ENCODE measurements at regions not wholly inside any gene's neighbourhood (a gene's known extent, or its start where the extent isn't known, plus 50 kb on each side); places are given as distances from the start of the nearest gene placed in this dataset.

DNA sequence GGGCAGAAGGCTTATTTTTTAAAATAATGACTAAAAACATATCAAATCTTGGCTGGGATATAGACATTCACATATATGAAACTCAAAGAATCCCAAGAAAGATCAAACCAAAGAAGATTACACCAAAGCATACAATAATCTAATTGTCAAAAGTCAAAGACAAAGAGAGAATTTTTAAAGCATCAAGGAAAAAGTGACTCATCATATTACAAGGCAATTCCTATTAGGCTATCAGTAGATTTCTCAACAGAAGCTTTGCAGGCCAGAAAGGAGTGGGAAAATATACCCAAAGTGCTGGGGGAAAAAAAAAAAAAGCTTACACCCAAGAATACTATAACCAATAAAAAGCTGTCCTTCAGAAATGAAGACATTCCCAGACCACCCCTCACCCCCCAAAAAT lies 375.6 kb downstream of the BRINP2 start:
- DNase-seq, result no peak

DNA sequence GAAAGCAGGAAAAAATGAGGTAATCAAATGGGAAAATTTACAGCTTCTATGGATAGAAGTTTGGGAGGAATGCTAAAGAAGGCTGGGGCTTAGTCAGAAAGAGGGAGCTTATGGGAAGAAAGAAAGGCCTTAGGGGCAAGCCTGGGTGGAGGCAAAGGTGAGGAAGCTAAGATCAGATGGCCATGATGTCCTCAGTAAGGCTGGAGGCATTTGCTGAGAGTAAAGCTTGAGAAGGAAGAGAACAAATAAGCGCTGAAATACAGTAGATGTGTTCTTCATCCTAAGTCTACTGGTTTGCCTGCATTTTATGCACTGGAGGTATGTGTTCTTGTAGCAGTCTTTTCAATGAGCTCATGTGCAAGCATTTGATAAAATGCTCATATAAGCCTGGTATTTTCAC lies 355.4 kb downstream of the BRINP2 start:
- Histone ChIP-seq H3K27me3 (no peaks in the 10 kb centered on the region), H3K36me3 (no peaks in the 10 kb centered on the region), H3K4me1 (no peaks in the 10 kb centered on the region), H3K9me3 (replicated peaks) (no peaks in the 10 kb centered on the region), H3K4me3 (no peak overlapping the region), H3K27ac (no peak overlapping the region)
- DNase-seq, result no peak

More for the DNA sequence above, 375.6 kb downstream of the BRINP2 start:
- H3K4me3 ChIP-seq, result no peak overlapping the region
- no peak overlapping the region for H3K27ac ChIP-seq
- no peaks in the 10 kb centered on the region for H3K27me3 ChIP-seq
- H3K36me3 ChIP-seq, result no peaks in the 10 kb centered on the region
- H3K4me1 ChIP-seq, result no peaks in the 10 kb centered on the region
- H3K9me3 ChIP-seq (replicated peaks), result no peaks in the 10 kb centered on the region

DNA sequence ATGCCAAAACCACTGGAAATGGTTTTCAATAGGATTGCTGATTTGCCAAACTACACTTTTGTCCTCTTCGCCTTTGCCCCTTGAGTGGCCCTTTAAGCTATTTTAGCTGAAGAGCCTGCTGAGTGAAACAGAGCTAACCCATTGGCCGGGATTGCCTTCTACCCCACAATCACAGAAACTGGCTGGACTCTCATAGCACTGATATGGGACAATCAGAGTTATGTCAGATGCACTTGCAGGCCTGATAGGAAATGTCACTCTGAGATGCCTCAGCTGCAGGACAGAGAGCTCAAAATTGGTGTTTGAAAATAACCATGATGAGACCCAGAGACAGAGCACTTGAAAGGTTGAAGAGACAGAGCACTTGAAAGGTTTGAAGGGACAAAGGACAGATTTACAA lies 354.4 kb downstream of the BRINP2 start:
- Histone ChIP-seq H3K4me3 (no peak overlapping the region), H3K9me3 (replicated peaks) (no peaks in the 10 kb centered on the region), H3K27ac (no peak overlapping the region), H3K36me3 (no peaks in the 10 kb centered on the region), H3K4me1 (no peaks in the 10 kb centered on the region), H3K27me3 (no peaks in the 10 kb centered on the region)
- no peak for DNase-seq

DNA sequence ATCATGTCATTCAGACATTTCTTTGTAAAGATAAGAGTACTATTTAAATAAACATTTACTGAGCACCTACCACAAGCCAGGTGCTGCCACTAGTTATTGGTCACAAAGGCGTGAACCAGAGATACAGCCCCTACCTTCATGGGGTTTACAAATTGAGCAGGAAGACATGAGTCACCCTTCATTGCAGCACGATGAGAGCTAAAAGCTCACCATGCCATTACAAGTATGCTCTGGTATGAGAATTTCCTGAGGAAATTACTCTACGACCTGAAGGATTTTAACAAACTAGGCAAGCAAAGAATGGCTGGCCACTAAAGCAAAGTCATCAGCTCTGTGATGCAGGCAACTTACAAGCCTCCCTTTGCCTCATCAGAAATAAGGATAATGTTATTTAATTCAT lies 346.8 kb downstream of the BRINP2 start:
- no peak for DNase-seq
- H3K4me1 ChIP-seq, result no peaks in the 10 kb centered on the region

DNA sequence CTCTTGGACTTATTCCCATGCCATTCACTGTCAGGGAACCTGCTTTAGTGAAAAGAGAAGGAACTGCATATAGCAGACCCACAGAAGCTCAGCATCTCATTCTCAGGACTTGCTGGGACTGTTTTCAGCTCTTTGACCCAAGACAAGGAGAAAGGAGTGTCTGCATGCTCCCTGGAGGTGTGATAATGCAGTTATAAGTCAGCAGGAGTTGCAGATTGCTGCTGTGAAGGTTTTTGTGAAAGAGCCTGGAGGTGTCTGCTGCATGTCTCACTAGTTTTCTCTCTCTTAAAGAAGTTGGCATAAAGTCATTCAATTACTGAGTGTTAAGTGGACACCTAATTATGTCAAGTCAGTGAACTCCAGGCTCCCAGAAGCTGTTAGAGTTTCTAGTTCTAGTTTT lies 343.4 kb downstream of the BRINP2 start:
- Histone ChIP-seq H3K4me1 (no peaks in the 10 kb centered on the region), H3K9me3 (replicated peaks) (no peaks in the 10 kb centered on the region), H3K36me3 (no peaks in the 10 kb centered on the region), H3K27ac (no peak overlapping the region), H3K27me3 (no peaks in the 10 kb centered on the region), H3K4me3 (no peak overlapping the region)
- DNase-seq, result no peak

More for the DNA sequence above, 346.8 kb downstream of the BRINP2 start:
- no peak overlapping the region for H3K27ac ChIP-seq
- no peaks in the 10 kb centered on the region for H3K9me3 ChIP-seq (replicated peaks)
- no peaks in the 10 kb centered on the region for H3K36me3 ChIP-seq
- no peaks in the 10 kb centered on the region for H3K27me3 ChIP-seq
- H3K4me3 ChIP-seq, result no peak overlapping the region

DNA sequence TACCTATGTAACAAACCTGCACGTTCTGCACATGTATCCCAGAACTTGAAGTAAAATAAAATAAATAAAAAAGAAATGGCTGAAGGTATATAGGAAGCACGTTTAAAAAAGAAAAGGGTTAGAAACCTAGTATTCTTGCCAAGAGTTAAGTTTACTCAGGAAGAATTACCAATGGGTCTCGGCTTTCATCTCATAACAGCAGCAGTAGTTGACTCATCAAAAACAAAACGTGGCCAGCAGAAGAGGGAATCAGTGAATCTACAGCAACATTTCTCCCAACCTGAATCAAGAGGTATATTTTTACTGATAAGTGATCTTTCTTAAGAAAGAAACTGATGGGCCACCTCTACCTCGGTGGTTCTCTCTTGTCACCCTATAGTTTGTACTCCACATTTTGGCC lies 340.3 kb downstream of the BRINP2 start:
- no peak for DNase-seq
- no peaks in the 10 kb centered on the region for H3K9me3 ChIP-seq (replicated peaks)
- H3K4me1 ChIP-seq, result no peaks in the 10 kb centered on the region
- no peak overlapping the region for H3K4me3 ChIP-seq
- no peaks in the 10 kb centered on the region for H3K36me3 ChIP-seq
- H3K27me3 ChIP-seq, result no peaks in the 10 kb centered on the region
- no peak overlapping the region for H3K27ac ChIP-seq

DNA sequence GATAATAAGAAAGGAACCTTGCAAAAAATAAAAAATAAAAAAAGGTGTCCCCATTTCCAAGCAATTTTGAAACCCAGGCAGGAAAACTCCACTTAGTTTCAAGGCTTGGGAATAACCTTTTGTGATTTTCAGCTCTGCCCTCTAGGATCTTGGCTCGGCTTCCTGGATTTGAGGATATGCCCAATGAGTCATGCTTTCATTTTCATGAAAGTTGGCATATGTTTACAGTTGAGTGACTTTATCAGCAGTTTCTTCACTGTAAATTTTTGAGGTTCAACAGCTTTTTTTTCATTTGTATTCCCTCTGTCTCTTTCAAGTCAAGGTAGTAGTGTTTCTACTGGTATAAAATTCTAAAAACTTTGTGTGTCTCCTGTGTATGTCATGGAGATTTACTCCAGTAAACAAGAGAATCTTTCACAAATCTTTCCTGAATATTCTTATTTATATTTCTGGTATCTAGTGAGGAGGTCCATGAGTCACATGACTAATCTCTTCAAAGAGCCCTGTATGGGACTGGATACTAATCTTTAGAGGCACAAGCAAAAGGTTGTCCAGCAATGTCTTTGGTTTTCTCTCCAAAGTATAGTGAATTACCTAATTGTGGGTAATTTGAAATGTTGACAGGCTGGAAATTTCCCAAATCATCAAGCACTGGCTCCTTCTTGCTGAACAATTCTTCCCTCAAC lies 335.3 kb downstream of the BRINP2 start:
- no peaks in the 10 kb centered on the region for H3K4me1 ChIP-seq
- no peak overlapping the region for H3K4me3 ChIP-seq
- no peaks in the 10 kb centered on the region for H3K27me3 ChIP-seq
- H3K27ac ChIP-seq, result no peak overlapping the region
- no peaks in the 10 kb centered on the region for H3K36me3 ChIP-seq
- DNase-seq, result no peak
- H3K9me3 ChIP-seq (replicated peaks), result no peaks in the 10 kb centered on the region

DNA sequence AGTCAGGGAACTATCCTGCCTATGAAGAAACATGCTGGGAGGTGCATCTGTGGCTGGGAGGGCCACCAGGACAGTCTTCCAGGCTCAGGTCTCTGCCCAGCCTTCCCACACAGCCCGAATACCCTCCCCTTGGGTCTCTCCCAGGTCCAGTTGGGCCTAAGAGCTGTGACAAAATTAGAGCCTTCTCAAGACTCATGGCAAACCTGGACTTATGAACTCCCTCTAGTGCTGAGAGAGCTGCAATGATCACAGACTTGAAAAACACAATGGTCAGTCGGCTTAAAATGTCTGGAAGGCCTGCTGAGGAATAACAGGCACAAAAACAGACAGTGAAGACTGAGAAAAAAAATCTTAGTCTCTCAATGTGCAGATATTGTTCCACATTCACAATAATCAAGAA lies 325.1 kb downstream of the BRINP2 start:
- Histone ChIP-seq H3K4me1 (no peaks in the 10 kb centered on the region), H3K4me3 (no peak overlapping the region), H3K9me3 (replicated peaks) (no peaks in the 10 kb centered on the region), H3K27ac (no peak overlapping the region), H3K27me3 (no peaks in the 10 kb centered on the region), H3K36me3 (no peaks in the 10 kb centered on the region)
- no peak for DNase-seq

DNA sequence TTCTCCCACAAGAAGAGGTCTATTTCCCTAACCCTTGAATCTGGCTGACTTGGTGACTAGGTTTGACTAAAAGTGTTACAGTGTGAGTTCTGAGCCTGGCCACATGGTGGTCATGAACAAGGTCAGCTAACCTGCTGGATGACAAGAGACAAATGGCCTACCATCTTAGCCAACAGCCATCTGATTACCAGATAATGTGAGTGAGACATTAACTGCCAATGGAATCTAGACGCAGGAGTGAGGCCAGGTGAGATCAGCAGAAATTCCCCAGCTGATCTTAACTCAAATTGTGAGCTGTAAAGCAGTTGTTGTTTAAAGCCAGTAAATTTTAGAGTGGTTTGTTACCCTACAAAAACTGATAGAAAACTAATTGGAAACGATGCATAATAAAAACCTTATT lies 320.0 kb downstream of the BRINP2 start:
- DNase-seq, result no peak
- no peaks in the 10 kb centered on the region for H3K27me3 ChIP-seq
- no peaks in the 10 kb centered on the region for H3K9me3 ChIP-seq (replicated peaks)
- no peaks in the 10 kb centered on the region for H3K4me1 ChIP-seq
- no peak overlapping the region for H3K4me3 ChIP-seq
- H3K36me3 ChIP-seq, result no peaks in the 10 kb centered on the region
- no peak overlapping the region for H3K27ac ChIP-seq

DNA sequence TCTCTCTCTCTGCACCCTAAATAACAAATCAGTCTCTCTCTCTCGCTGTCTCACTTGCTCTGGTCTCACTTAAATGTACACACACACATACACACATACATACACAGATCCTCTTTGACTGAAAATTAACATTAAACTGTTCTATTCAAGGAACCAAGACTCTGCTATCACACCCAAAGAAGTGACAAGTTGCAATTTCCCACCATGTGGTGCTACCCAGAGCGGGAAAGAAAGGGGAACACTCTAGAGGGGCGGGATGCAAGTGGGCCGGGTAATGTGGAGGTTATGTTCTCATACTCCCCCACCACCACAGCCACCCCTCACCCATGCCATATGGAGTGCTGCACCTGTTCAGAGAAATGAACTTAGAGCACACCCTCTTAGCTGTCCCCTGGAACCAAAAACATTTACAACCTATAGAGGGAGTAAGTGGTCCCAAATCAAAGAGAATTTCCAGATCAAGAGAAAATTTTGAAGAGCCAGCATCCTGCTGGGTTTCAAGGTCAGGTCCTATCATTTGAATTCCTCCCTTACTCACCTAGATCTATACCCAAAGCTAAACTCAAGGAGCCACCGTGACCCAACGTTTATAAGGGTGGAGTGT lies 319.4 kb downstream of the BRINP2 start:
- H3K27ac ChIP-seq, result no peak overlapping the region
- H3K36me3 ChIP-seq, result no peaks in the 10 kb centered on the region
- no peak overlapping the region for H3K4me3 ChIP-seq
- no peaks in the 10 kb centered on the region for H3K27me3 ChIP-seq
- no peaks in the 10 kb centered on the region for H3K9me3 ChIP-seq (replicated peaks)
- H3K4me1 ChIP-seq, result no peaks in the 10 kb centered on the region
- no peak for DNase-seq

DNA sequence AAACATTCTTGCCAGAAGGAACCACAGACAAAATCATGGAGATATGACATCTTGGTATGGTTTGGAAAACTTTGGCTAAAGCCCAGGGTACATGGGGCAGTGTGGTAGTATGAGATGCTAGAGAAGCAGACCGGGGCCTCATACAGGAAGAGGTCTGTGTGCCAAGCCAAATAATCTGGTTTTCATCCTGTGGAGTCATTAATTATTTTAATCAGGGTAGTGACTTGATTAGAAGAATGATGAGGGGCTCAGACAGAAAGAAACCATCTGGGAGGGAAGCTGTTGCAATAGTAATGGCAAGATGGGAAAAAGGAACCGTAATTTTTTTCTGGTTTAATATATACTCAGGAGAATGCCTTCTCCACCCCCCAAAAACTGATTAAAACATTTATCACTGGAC lies 318.0 kb downstream of the BRINP2 start:
- H3K27ac ChIP-seq, result no peak overlapping the region
- H3K36me3 ChIP-seq, result no peaks in the 10 kb centered on the region
- H3K27me3 ChIP-seq, result no peaks in the 10 kb centered on the region
- no peak for DNase-seq
- H3K9me3 ChIP-seq (replicated peaks), result no peaks in the 10 kb centered on the region
- H3K4me3 ChIP-seq, result no peak overlapping the region
- no peaks in the 10 kb centered on the region for H3K4me1 ChIP-seq

DNA sequence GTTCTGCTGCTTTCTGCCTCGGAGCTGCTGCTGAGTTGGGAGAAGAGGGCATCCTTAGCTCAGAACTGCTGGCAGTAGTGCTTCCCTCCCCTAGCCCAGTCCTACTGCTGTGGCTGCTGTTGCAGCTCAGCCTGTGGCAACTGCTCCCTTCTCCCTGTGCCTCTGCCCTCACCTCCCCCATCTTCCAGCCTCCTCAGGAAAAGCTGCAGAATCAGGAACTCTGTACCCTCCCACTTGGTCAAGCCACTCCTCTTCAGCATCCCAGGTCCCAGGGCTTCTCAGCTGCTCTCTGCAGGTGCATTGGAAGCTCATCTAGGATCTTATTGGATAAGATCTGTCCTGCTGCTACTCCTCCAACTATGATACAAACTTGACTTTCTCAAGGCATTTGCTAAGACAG lies 316.7 kb downstream of the BRINP2 start:
- no peaks in the 10 kb centered on the region for H3K27me3 ChIP-seq
- H3K36me3 ChIP-seq, result no peaks in the 10 kb centered on the region
- no peak for DNase-seq
- H3K4me1 ChIP-seq, result no peaks in the 10 kb centered on the region
- no peak overlapping the region for H3K4me3 ChIP-seq
- H3K27ac ChIP-seq, result no peak overlapping the region
- H3K9me3 ChIP-seq (replicated peaks), result no peaks in the 10 kb centered on the region

DNA sequence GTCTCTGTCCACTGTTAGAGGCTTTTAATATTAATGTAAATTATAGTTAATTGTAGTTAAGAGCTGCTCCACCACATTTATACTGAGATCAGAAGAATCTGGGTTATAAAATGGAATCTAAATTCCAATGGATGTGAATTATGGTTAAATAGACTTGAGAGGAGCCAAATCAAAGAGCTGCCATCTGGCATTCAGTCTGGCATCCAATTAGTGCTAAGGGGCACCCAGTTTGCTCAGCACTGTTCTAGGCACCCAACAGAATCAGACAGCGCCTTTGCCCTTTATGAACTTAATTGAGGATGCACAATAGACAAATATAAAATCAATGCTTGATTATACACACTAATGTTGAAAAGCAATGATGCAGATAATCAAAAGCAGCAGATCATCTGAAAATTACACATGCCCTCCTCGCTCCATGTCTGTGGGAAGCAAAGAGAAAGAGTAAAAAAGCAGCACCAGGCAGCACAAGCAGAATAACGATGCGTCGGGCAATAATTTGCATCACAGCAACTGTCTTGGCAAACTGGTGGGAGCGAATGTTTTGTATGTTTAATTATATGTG lies 310.1 kb downstream of the BRINP2 start:
- Histone ChIP-seq H3K4me1 (no peaks in the 10 kb centered on the region), H3K4me3 (no peak overlapping the region), H3K27me3 (no peaks in the 10 kb centered on the region), H3K27ac (no peak overlapping the region), H3K36me3 (no peaks in the 10 kb centered on the region), H3K9me3 (replicated peaks) (no peaks in the 10 kb centered on the region)
- DNase-seq, result no peak

DNA sequence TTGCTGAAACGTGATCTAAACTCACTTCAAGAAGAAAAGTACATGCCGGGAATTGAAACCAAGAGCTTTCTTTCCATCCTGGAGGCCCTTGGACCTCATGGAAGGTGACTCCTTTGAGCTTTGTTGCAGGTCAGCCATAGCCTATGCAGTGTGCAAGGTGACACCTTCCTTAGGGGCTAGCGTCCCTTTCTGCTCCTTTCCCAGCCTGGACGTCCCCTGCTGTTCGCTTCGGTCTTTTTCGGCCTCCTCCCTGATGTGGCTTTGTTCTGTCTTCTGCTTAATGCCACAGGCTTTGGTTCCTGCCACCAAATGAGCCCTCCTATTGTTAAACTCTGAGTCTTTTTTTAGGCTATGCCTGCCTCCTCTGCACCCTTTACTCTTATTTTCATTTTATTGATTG lies 308.8 kb downstream of the BRINP2 start:
- Histone ChIP-seq H3K9me3 (replicated peaks) (no peaks in the 10 kb centered on the region), H3K27ac (no peak overlapping the region), H3K36me3 (no peaks in the 10 kb centered on the region), H3K4me1 (no peaks in the 10 kb centered on the region), H3K27me3 (no peaks in the 10 kb centered on the region), H3K4me3 (no peak overlapping the region)
- DNase-seq, result no peak

DNA sequence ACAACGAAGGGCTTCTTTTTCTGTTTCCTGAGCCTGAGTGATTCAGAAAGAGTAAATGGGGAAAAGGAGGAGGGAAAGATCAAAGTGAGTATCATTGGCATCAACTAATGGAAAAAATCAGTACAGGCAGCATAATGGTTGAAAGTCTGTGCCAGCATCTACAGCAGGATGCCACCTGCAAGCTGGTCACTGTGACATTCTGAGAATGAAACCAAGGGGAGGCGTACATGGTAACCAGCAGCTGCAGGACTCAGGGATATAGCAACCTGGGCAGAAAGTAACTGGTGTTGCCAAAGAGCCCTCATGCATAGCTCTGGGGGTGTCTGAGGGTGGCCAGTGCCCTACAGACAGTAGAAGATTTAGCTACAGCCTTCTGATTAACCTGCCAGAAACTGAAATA lies 305.9 kb downstream of the BRINP2 start:
- Histone ChIP-seq H3K9me3 (replicated peaks) (no peaks in the 10 kb centered on the region), H3K36me3 (no peaks in the 10 kb centered on the region), H3K27me3 (no peaks in the 10 kb centered on the region), H3K4me1 (no peaks in the 10 kb centered on the region), H3K27ac (no peak overlapping the region), H3K4me3 (no peak overlapping the region)
- no peak for DNase-seq

DNA sequence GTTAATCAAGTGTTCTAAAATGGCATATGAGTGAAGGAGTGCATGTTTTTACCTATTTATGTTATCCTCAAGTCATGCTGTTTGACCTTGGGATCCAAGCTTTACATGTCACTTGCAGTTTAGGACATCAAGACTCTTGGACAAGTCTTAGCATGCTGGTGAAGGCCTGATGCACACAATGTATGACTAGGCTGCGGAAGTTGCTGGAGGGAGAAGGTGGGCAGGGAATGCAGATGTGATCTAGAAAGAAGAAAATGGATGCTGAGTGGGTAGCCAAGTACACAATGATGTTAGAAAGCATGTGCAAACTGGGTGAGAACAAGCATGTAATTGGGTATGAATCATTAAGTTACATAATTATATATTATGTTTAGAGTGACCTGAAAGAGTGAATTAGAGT lies 301.8 kb downstream of the BRINP2 start:
- H3K27me3 ChIP-seq, result no peaks in the 10 kb centered on the region
- no peak overlapping the region for H3K27ac ChIP-seq
- H3K36me3 ChIP-seq, result no peaks in the 10 kb centered on the region
- no peaks in the 10 kb centered on the region for H3K9me3 ChIP-seq (replicated peaks)
- DNase-seq, result no peak
- H3K4me3 ChIP-seq, result no peak overlapping the region
- no peaks in the 10 kb centered on the region for H3K4me1 ChIP-seq

Measured in SJCRH30 (cell line).